ENCODE measurements at regions not wholly inside any gene's neighbourhood (a gene's known extent, or its start where the extent isn't known, plus 50 kb on each side); places are given as distances from the start of the nearest gene placed in this dataset.

GRCh38 chr3:104974316-104974715 lies 392.4 kb upstream of the ALCAM start:
- Histone ChIP-seq H3K27me3 (ENCODE audit: control insufficient read depth, insufficient read depth, low read length) (no peaks in the 10 kb centered on the region), H3K36me3 (ENCODE audit: control insufficient read depth, insufficient read depth, low read length) (no peaks in the 10 kb centered on the region), H3K4me3 (ENCODE audit: low read length) (no peak overlapping the region), H3K9me3 (ENCODE audit: control insufficient read depth, low read depth, low read length) (peaks cover 6% of the 10 kb centered on the region), H3K27ac (ENCODE audit: low read length) (no peak overlapping the region), H3K4me1 (ENCODE audit: control insufficient read depth, insufficient read depth, low read length) (no peaks in the 10 kb centered on the region)
- 88% methylated on average over 4 of the region's 5 CpGs for WGBS (ENCODE audit: insufficient coverage, low lambda C conversion rate)
- DNase-seq, result no peak

GRCh38 chr3:104977719-104978118 lies 389.0 kb upstream of the ALCAM start:
- H3K27ac ChIP-seq (ENCODE audit: low read length), result no peak overlapping the region
- H3K36me3 ChIP-seq (ENCODE audit: control insufficient read depth, insufficient read depth, low read length), result no peaks in the 10 kb centered on the region
- DNase-seq, result no peak
- no CpG with 5 or more reads among the region's 3 CpGs for WGBS (ENCODE audit: insufficient coverage, low lambda C conversion rate)
- H3K4me3 ChIP-seq (ENCODE audit: low read length), result no peak overlapping the region
- H3K9me3 ChIP-seq (ENCODE audit: control insufficient read depth, low read depth, low read length), result peaks cover 6% of the 10 kb centered on the region
- no peaks in the 10 kb centered on the region for H3K4me1 ChIP-seq (ENCODE audit: control insufficient read depth, insufficient read depth, low read length)
- no peaks in the 10 kb centered on the region for H3K27me3 ChIP-seq (ENCODE audit: control insufficient read depth, insufficient read depth, low read length)

GRCh38 chr3:104982130-104982529 lies 384.6 kb upstream of the ALCAM start:
- no CpG with 5 or more reads among the region's 1 CpG for WGBS (ENCODE audit: insufficient coverage, low lambda C conversion rate)
- no peaks in the 10 kb centered on the region for H3K4me1 ChIP-seq (ENCODE audit: control insufficient read depth, insufficient read depth, low read length)
- H3K27ac ChIP-seq (ENCODE audit: low read length), result no peak overlapping the region
- H3K4me3 ChIP-seq (ENCODE audit: low read length), result no peak overlapping the region
- H3K27me3 ChIP-seq (ENCODE audit: control insufficient read depth, insufficient read depth, low read length), result no peaks in the 10 kb centered on the region
- H3K36me3 ChIP-seq (ENCODE audit: control insufficient read depth, insufficient read depth, low read length), result no peaks in the 10 kb centered on the region
- H3K9me3 ChIP-seq (ENCODE audit: control insufficient read depth, low read depth, low read length), result peaks cover 3% of the 10 kb centered on the region
- no peak for DNase-seq

- Histone ChIP-seq H3K27ac (ENCODE audit: low read length) (no peak overlapping the region), H3K27me3 (ENCODE audit: control insufficient read depth, insufficient read depth, low read length) (no peaks in the 10 kb centered on the region), H3K9me3 (ENCODE audit: control insufficient read depth, low read depth, low read length) (no peaks in the 10 kb centered on the region), H3K4me3 (ENCODE audit: low read length) (no peak overlapping the region), H3K36me3 (ENCODE audit: control insufficient read depth, insufficient read depth, low read length) (no peaks in the 10 kb centered on the region), H3K4me1 (ENCODE audit: control insufficient read depth, insufficient read depth, low read length) (no peaks in the 10 kb centered on the region)
- WGBS (ENCODE audit: insufficient coverage, low lambda C conversion rate), result no CpG with 5 or more reads among the region's 2 CpGs
- no peak for DNase-seq
These were observed 378.9 kb upstream of the ALCAM start for GRCh38 chr3:104987859-104988258.

- no peaks in the 10 kb centered on the region for H3K27me3 ChIP-seq (ENCODE audit: control insufficient read depth, insufficient read depth, low read length)
- no peak overlapping the region for H3K4me3 ChIP-seq (ENCODE audit: low read length)
These were observed 378.2 kb upstream of the ALCAM start for GRCh38 chr3:104988496-104988895.

GRCh38 chr3:104989878-104990277 lies 376.8 kb upstream of the ALCAM start:
- H3K27me3 ChIP-seq (ENCODE audit: control insufficient read depth, insufficient read depth, low read length), result no peaks in the 10 kb centered on the region
- no peak overlapping the region for H3K27ac ChIP-seq (ENCODE audit: low read length)
- no peaks in the 10 kb centered on the region for H3K36me3 ChIP-seq (ENCODE audit: control insufficient read depth, insufficient read depth, low read length)
- no peaks in the 10 kb centered on the region for H3K9me3 ChIP-seq (ENCODE audit: control insufficient read depth, low read depth, low read length)
- no peak overlapping the region for H3K4me3 ChIP-seq (ENCODE audit: low read length)
- no peaks in the 10 kb centered on the region for H3K4me1 ChIP-seq (ENCODE audit: control insufficient read depth, insufficient read depth, low read length)
- WGBS (ENCODE audit: insufficient coverage, low lambda C conversion rate), result no CpG with 5 or more reads among the region's 1 CpG
- DNase-seq, result no peak

More at GRCh38 chr3:104988496-104988895, 378.2 kb upstream of the ALCAM start:
- Histone ChIP-seq H3K9me3 (ENCODE audit: control insufficient read depth, low read depth, low read length) (no peaks in the 10 kb centered on the region), H3K4me1 (ENCODE audit: control insufficient read depth, insufficient read depth, low read length) (no peaks in the 10 kb centered on the region), H3K27ac (ENCODE audit: low read length) (no peak overlapping the region), H3K36me3 (ENCODE audit: control insufficient read depth, insufficient read depth, low read length) (no peaks in the 10 kb centered on the region)
- no CpG with 5 or more reads among the region's 3 CpGs for WGBS (ENCODE audit: insufficient coverage, low lambda C conversion rate)
- no peak for DNase-seq

- Histone ChIP-seq H3K9me3 (ENCODE audit: control insufficient read depth, low read depth, low read length) (peaks cover 3% of the 10 kb centered on the region), H3K27me3 (ENCODE audit: control insufficient read depth, insufficient read depth, low read length) (no peaks in the 10 kb centered on the region), H3K27ac (ENCODE audit: low read length) (no peak overlapping the region), H3K36me3 (ENCODE audit: control insufficient read depth, insufficient read depth, low read length) (no peaks in the 10 kb centered on the region), H3K4me3 (ENCODE audit: low read length) (no peak overlapping the region), H3K4me1 (ENCODE audit: control insufficient read depth, insufficient read depth, low read length) (no peaks in the 10 kb centered on the region)
- 50% methylated on average over 2 of the region's 2 CpGs for WGBS (ENCODE audit: insufficient coverage, low lambda C conversion rate)
- DNase-seq, result no peak
These were observed 376.0 kb upstream of the ALCAM start for GRCh38 chr3:104990758-104991157.

- WGBS (ENCODE audit: insufficient coverage, low lambda C conversion rate), result 100% methylated on average over 1 of the region's 3 CpGs
These were observed 374.0 kb upstream of the ALCAM start for GRCh38 chr3:104992676-104993075.

GRCh38 chr3:105006164-105006563 lies 360.5 kb upstream of the ALCAM start:
- H3K36me3 ChIP-seq (ENCODE audit: control insufficient read depth, insufficient read depth, low read length), result no peaks in the 10 kb centered on the region
- H3K9me3 ChIP-seq (ENCODE audit: control insufficient read depth, low read depth, low read length), result no peaks in the 10 kb centered on the region
- no peak overlapping the region for H3K4me3 ChIP-seq (ENCODE audit: low read length)
- H3K4me1 ChIP-seq (ENCODE audit: control insufficient read depth, insufficient read depth, low read length), result no peaks in the 10 kb centered on the region
- H3K27me3 ChIP-seq (ENCODE audit: control insufficient read depth, insufficient read depth, low read length), result no peaks in the 10 kb centered on the region
- no peak overlapping the region for H3K27ac ChIP-seq (ENCODE audit: low read length)
- no peak for DNase-seq

More at GRCh38 chr3:104992676-104993075, 374.0 kb upstream of the ALCAM start:
- no peaks in the 10 kb centered on the region for H3K27me3 ChIP-seq (ENCODE audit: control insufficient read depth, insufficient read depth, low read length)
- DNase-seq, result no peak
- peaks cover 8% of the 10 kb centered on the region for H3K9me3 ChIP-seq (ENCODE audit: control insufficient read depth, low read depth, low read length)
- H3K27ac ChIP-seq (ENCODE audit: low read length), result no peak overlapping the region
- no peak overlapping the region for H3K4me3 ChIP-seq (ENCODE audit: low read length)
- H3K36me3 ChIP-seq (ENCODE audit: control insufficient read depth, insufficient read depth, low read length), result no peaks in the 10 kb centered on the region
- no peaks in the 10 kb centered on the region for H3K4me1 ChIP-seq (ENCODE audit: control insufficient read depth, insufficient read depth, low read length)

GRCh38 chr3:105013657-105014056 lies 353.1 kb upstream of the ALCAM start:
- 56% methylated on average over 2 of the region's 2 CpGs for WGBS (ENCODE audit: insufficient coverage, low lambda C conversion rate)
- no peaks in the 10 kb centered on the region for H3K36me3 ChIP-seq (ENCODE audit: control insufficient read depth, insufficient read depth, low read length)
- no peaks in the 10 kb centered on the region for H3K9me3 ChIP-seq (ENCODE audit: control insufficient read depth, low read depth, low read length)
- H3K27me3 ChIP-seq (ENCODE audit: control insufficient read depth, insufficient read depth, low read length), result no peaks in the 10 kb centered on the region
- no peak overlapping the region for H3K27ac ChIP-seq (ENCODE audit: low read length)
- no peaks in the 10 kb centered on the region for H3K4me1 ChIP-seq (ENCODE audit: control insufficient read depth, insufficient read depth, low read length)
- no peak overlapping the region for H3K4me3 ChIP-seq (ENCODE audit: low read length)
- DNase-seq, result no peak

- Histone ChIP-seq H3K36me3 (ENCODE audit: control insufficient read depth, insufficient read depth, low read length) (no peaks in the 10 kb centered on the region), H3K27me3 (ENCODE audit: control insufficient read depth, insufficient read depth, low read length) (no peaks in the 10 kb centered on the region), H3K4me1 (ENCODE audit: control insufficient read depth, insufficient read depth, low read length) (no peaks in the 10 kb centered on the region), H3K27ac (ENCODE audit: low read length) (no peak overlapping the region), H3K4me3 (ENCODE audit: low read length) (no peak overlapping the region), H3K9me3 (ENCODE audit: control insufficient read depth, low read depth, low read length) (no peaks in the 10 kb centered on the region)
- WGBS (ENCODE audit: insufficient coverage, low lambda C conversion rate), result no CpG with 5 or more reads among the region's 1 CpG
- no peak for DNase-seq
These were observed 352.1 kb upstream of the ALCAM start for GRCh38 chr3:105014631-105015030.
